ENCODE measurements at regions not wholly inside any gene's neighbourhood (a gene's known extent, or its start where the extent isn't known, plus 50 kb on each side); places are given as distances from the start of the nearest gene placed in this dataset.
A peak's percentile ranks its signal among the peaks of the same experiment; 100 is the strongest.

DNA sequence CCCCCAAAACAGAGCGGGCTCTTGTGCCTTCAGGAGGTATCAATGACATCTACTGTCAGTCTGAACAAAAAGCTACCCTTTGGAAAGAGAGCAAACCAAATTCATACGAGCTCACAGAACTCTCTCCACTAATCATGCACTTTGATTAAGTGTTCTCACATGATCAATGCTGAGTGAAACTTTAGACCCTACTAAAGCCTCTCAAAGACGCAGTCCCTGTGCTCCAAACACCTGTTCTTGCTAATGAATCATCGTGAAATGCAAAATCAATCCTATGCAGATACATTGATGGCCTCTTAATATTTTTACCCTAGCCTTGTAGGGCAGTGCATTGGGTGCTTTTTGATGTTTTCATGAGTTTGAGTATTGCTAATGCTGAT is 113.4 kb downstream of the ZBTB18 start:
- H3K4me1 Mint-ChIP-seq (ENCODE audit: low read depth, unreplicated experiment) = peaks cover 17% of the 10 kb centered on the region
- H4K20me1 ChIP-seq (ENCODE audit: insufficient read depth, low read length) = no peaks in the 10 kb centered on the region
- no peak overlapping the region for H2AFZ ChIP-seq (ENCODE audit: low read depth, low read length)
- H3K27me3 Mint-ChIP-seq (ENCODE audit: low read depth, unreplicated experiment) = no peaks in the 10 kb centered on the region
- peak overlapping the region; percentile 85 for H3K4me2 ChIP-seq (ENCODE audit: low read length)
- H3K4me1 ChIP-seq (ENCODE audit: insufficient read depth, low read length) = peaks cover 21% of the 10 kb centered on the region
- DNase-seq (ENCODE audit: low read depth) (no peak), FAIRE-seq (no peak)
- H3K36me3 ChIP-seq (ENCODE audit: insufficient read depth, low read length) = no peaks in the 10 kb centered on the region
- H3K27me3 ChIP-seq (ENCODE audit: insufficient read depth, low read length) = no peaks in the 10 kb centered on the region
- peak overlapping the region; percentile 86 for H3K27ac ChIP-seq (ENCODE audit: low read depth, low read length)
- no peaks in the 10 kb centered on the region for H3K36me3 Mint-ChIP-seq (ENCODE audit: low read depth, unreplicated experiment)
- H3K27ac Mint-ChIP-seq (ENCODE audit: unreplicated experiment) = no peak overlapping the region
- no peak overlapping the region for H3K4me3 ChIP-seq (ENCODE audit: insufficient read depth, low read depth, low read length)
- no peaks in the 10 kb centered on the region for H3K9me3 Mint-ChIP-seq (ENCODE audit: unreplicated experiment)
- no peak overlapping the region for H3K4me3 Mint-ChIP-seq (ENCODE audit: unreplicated experiment)
- no peak for TF ChIP-seq EZH2 (IDR thresholded peaks at IDR 0.05; ENCODE audit: insufficient read depth, low read length)
- no peak for TF ChIP-seq CTCF (IDR thresholded peaks at IDR 0.05; ENCODE audit: insufficient read depth, low read depth, low read length)
- H3K79me2 ChIP-seq (ENCODE audit: insufficient read depth, low read length) = no peaks in the 10 kb centered on the region
- no peaks in the 10 kb centered on the region for H3K9me3 ChIP-seq (ENCODE audit: insufficient read depth, low read depth, low read length)
- no peak overlapping the region for H3K9ac ChIP-seq (ENCODE audit: low read length)

DNA sequence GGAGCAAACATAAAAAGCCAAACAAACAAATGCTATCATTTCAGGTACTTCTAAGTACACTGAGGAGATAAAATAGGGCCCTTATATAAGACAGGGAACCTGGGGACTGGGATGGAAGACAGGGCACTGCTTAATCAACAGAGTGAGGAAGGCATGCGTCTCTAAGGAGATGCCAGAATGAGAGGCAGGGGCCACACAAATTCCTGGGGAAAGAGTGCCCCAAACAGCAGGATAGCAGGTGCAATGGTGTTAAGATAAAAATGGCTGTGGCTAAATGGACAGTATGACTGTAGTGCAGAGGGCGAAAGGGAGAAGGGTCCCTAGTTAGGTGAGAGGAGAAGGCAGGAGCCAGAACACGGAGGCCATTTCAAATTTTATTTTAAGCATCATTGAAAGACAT is 113.9 kb downstream of the ZBTB18 start:
- H3K4me2 ChIP-seq (ENCODE audit: low read length) = no peak overlapping the region
- no peak for DNase-seq (ENCODE audit: low read depth)

More for the DNA sequence above, 113.9 kb downstream of the ZBTB18 start:
- H3K4me3 ChIP-seq (ENCODE audit: insufficient read depth, low read depth, low read length) = no peak overlapping the region
- no peaks in the 10 kb centered on the region for H3K36me3 ChIP-seq (ENCODE audit: insufficient read depth, low read length)
- H3K27me3 ChIP-seq (ENCODE audit: insufficient read depth, low read length) = no peaks in the 10 kb centered on the region
- no peak for TF ChIP-seq EZH2 (IDR thresholded peaks at IDR 0.05; ENCODE audit: insufficient read depth, low read length)
- TF ChIP-seq CTCF (IDR thresholded peaks at IDR 0.05; ENCODE audit: insufficient read depth, low read depth, low read length) = no peak
- no peaks in the 10 kb centered on the region for H3K9me3 ChIP-seq (ENCODE audit: insufficient read depth, low read depth, low read length)
- no peaks in the 10 kb centered on the region for H3K79me2 ChIP-seq (ENCODE audit: insufficient read depth, low read length)
- Mint-ChIP-seq H3K4me3 (ENCODE audit: unreplicated experiment) (no peak overlapping the region), H3K36me3 (ENCODE audit: low read depth, unreplicated experiment) (no peaks in the 10 kb centered on the region), H3K27me3 (ENCODE audit: low read depth, unreplicated experiment) (no peaks in the 10 kb centered on the region), H3K9me3 (ENCODE audit: unreplicated experiment) (no peaks in the 10 kb centered on the region), H3K27ac (ENCODE audit: unreplicated experiment) (no peak overlapping the region), H3K4me1 (ENCODE audit: low read depth, unreplicated experiment) (peaks cover 13% of the 10 kb centered on the region)
- FAIRE-seq = no peak
- H2AFZ ChIP-seq (ENCODE audit: low read depth, low read length) = no peak overlapping the region
- H3K9ac ChIP-seq (ENCODE audit: low read length) = no peak overlapping the region
- H3K4me1 ChIP-seq (ENCODE audit: insufficient read depth, low read length) = peaks cover 21% of the 10 kb centered on the region
- H4K20me1 ChIP-seq (ENCODE audit: insufficient read depth, low read length) = no peaks in the 10 kb centered on the region
- no peak overlapping the region for H3K27ac ChIP-seq (ENCODE audit: low read depth, low read length)
